GM18505 (cell line): ENCODE measurements at regions not wholly inside any gene's neighbourhood (a gene's known extent, or its start where the extent isn't known, plus 50 kb on each side); places are given as distances from the start of the nearest gene placed in this dataset.

ENCODE experiments used
- ATAC-seq: cut with Tn5 transposase; IDR thresholded peaks from one replicate; pipeline ENCODE4 v1.9.1; 2021; ENCODE audit not compliant: unreplicated experiment
- POLR2A ChIP-seq: IDR thresholded peaks from 4 replicates; pipeline ENCODE4 v1.6.1; 2011; ENCODE audit warnings: borderline replicate concordance; ENCODE audit not compliant: insufficient read depth, insufficient read length; ENCODE audit errors: extremely low read depth

DNA sequence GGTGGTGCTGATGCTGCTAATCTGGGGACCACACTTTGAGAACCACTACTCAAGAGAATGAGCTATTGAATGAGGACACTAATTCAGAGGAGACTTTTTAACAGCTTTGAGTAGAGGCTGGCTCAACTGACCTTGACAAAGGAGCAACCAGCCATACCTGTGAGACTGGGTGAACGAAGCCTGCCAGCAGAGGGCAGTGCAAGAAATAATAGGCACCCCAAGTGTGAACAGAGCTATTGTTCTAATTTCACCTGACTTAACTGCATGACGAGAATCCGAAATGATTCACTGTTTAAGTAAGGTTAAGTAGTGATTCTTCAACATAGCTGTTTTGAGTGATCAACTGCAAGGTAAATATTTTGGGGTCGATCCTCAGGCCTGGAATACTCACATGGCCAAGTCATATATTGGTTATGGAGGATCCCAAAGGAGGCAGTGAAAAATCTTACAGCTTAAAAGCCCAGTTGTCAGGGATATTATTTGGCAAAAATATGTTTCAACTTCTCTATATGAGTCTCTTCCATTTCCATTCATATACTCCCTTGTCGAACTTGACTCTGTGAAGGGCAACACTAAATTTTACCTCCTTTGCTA, 550.5 kb upstream of the MARCKS start:
- no peak for TF ChIP-seq POLR2A

GRCh38 chr6:113308266-113308665, 548.9 kb upstream of the MARCKS start:
- TF ChIP-seq POLR2A, result no peak
- ATAC-seq, result no peak

More for the DNA sequence above, 550.5 kb upstream of the MARCKS start:
- ATAC-seq, result peak; percentile 98

- no peak for ATAC-seq
- TF ChIP-seq POLR2A, result no peak
Measured at GRCh38 chr6:113313841-113314240, 543.3 kb upstream of the MARCKS start.

- TF ChIP-seq POLR2A, result no peak
- no peak for ATAC-seq
Measured at GRCh38 chr6:113315165-113315564, 542.0 kb upstream of the MARCKS start.

DNA sequence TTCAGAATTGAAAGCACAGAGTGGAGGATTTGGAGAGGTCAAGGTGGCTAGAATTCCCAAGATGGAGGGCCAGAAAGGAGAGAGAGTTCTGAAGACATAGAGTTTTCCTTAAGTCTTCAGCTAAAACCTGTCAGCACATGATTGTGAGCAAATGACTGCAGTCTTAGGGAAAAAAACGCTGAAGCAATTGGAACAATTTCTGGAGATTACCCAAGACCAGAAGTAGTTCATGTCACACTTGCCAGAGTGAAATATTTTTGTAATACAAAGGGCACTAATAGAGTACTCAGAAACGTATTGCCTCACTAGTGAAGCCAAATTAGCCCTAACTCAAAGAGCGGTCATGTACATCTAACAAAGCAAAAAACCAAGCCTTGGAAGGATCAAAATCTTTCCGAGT, 541.3 kb upstream of the MARCKS start:
- ATAC-seq, result no peak
- TF ChIP-seq POLR2A, result no peak

DNA sequence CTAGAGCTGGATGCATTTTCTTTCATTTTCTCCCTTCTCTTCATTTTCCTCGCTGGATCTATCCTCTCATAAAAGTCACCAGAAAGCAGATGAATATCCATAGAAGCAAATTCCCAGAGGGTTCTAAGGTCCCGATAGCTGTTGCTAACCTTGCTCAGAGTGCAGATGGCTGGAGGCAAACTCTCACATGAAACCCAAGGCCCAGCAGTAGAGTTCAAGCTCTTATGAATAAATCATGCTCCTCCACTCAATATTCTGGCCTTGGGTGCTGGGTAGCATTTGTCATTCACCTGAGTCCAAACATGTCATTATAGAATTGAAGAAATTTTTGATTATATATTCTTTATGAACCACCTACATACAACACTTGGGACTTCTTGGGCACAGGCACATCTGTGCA, 539.7 kb upstream of the MARCKS start:
- ATAC-seq, result no peak
- TF ChIP-seq POLR2A, result no peak

DNA sequence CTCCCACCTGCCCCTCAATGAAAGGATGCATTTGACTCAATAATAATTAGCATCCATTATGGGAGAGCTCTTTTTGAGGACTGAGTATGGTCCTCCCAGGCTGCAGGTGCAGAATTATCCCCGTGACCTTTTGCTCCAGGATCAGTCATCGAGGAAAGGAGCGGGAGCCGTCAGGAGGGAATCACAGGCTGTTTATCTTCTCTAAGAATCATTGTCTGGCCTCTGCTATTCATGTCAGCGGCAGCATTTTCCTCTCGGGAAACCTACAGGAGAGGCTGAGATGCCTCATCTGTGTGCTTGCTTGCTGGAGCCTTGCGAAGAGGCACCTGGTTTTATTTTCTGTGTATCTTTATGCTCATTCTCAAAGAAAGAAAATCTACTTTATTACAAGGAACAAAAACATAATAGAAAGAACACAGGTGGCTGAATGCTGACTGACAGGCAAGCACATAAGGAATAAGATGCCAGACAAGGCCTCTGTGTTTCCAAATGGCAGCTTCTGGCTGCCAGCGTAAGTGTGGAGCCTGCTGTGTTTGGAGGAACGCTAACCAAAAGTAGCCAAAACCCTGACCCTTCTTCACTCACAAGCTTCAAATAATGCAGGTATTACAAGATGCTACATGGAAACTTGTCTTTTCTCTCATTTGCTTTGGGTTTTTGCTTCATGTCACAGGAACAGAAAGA, 539.1 kb upstream of the MARCKS start:
- no peak for ATAC-seq
- TF ChIP-seq POLR2A, result no peak

DNA sequence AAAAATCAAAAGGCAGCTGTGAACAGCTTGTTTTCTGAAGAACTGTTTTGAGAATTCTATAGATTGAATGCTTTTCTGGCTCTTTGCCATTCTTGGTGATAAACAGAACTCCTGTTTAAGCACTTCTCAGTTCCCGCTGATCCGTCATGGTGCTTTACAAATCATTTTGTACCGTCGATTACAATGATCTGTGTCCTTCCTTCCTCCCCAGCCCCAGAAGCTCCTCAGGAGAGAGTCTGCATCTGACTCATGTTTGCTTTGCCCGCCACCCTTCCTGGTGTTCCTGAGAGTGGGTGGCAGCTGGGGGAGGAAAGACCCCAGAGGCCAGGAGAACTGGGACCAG, 538.6 kb upstream of the MARCKS start:
- no peak for ATAC-seq
- no peak for TF ChIP-seq POLR2A

GRCh38 chr6:113320653-113321052, 536.5 kb upstream of the MARCKS start:
- ATAC-seq, result no peak
- TF ChIP-seq POLR2A, result no peak

GRCh38 chr6:113326781-113327180, 530.4 kb upstream of the MARCKS start:
- TF ChIP-seq POLR2A, result no peak

DNA sequence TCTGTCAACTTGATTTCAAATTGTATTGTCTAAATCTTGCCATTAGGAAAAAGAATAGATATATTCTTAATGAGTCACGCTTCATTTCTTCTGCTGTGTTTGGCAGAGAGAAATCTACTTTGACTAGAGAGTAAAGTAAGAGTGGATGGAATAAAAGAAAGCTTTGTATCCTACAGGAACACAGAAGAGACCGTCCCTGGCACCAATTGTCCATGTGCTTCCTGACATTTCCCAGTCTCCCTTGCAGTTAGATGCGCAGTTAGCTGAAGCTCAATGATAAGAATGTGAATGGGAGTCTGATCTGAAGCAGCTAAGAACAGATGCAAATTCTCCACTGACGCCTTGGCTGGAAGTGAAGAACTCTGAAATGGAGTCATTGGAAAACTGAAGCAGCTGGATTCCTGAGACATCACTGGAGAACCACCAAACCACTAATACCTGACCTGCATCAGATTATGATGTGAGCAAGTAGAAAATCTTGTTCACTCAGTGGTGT, 528.2 kb upstream of the MARCKS start:
- no peak for ATAC-seq
- no peak for TF ChIP-seq POLR2A

More at GRCh38 chr6:113326781-113327180, 530.4 kb upstream of the MARCKS start:
- no peak for ATAC-seq

GRCh38 chr6:113329942-113330635, 527.1 kb upstream of the MARCKS start:
- TF ChIP-seq POLR2A, result no peak
- no peak for ATAC-seq

DNA sequence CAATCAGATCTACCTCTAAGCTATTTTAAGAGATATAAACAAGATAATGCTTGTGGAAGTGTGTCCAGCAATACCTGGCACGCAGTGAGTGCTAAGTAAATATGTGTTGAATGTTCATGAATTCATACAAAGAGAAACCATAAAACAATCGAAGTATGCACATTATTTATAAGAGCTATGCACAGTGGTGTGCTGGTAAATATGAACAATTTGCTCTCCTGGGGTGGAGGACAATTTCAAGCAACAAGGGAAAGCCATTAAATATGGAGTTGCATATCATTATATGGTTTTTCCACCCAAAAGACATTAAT, 526.6 kb upstream of the MARCKS start:
- ATAC-seq, result no peak
- no peak for TF ChIP-seq POLR2A

GRCh38 chr6:113331021-113331420, 526.1 kb upstream of the MARCKS start:
- ATAC-seq, result no peak
- TF ChIP-seq POLR2A, result no peak
